Adrenal gland (tissue), 9 donors: ENCODE measurements at regions not wholly inside any gene's neighbourhood (a gene's known extent, or its start where the extent isn't known, plus 50 kb on each side); places are given as distances from the start of the nearest gene placed in this dataset.

Experiments
- DNase-seq, 7 donors: peaks; one replicate each; pipeline ENCODE4 v3.0.0-alpha.2; 2019 to 2020
- H3K27ac ChIP-seq, 5 donors: fragments of 200-600 bp; sonication (generic) in 4 of 5; 1 replicate in 3 of 5; 2 replicates in 2 of 5; pipeline versions ENCODE4 v1.5.1 to v1.8.0; 2016 to 2020; ENCODE audit warnings: mild to moderate bottlenecking in 1 of 5
- H3K27me3 ChIP-seq: fragments of 200-600 bp; 2 replicates; pipeline ENCODE4 v1.8.0; 2021
- H3K36me3 ChIP-seq, 2 donors: fragments of 200-600 bp; replicated peaks in 1 of 2; 1 replicate in 1 of 2; 2 replicates in 1 of 2; pipeline versions ENCODE4 v1.5.1 to v1.8.0; 2018 to 2022
- H3K4me1 ChIP-seq, 2 donors: fragments of 200-600 bp; replicated peaks in 1 of 2; 1 replicate in 1 of 2; 2 replicates in 1 of 2; pipeline versions ENCODE4 v1.5.1 to v1.8.0; 2018 to 2021
- H3K4me3 ChIP-seq, 4 donors: fragments of 200-600 bp; sonication (generic) in 3 of 4; one replicate each; pipeline ENCODE4 v1.5.1; 2016 to 2018
- H3K9me3 ChIP-seq, 3 donors: fragments of 200-600 bp; sonication (generic) in 1 of 3; replicated peaks in 1 of 3; 1 replicate in 2 of 3; 2 replicates in 1 of 3; pipeline versions ENCODE4 v1.5.1 to v1.8.0; 2016 to 2021
- POLR2A ChIP-seq, 2 donors: fragments of 450-650 bp; IDR thresholded peaks; one replicate each; pipeline ENCODE4 v1.6.1; 2017; ENCODE audit warnings: antibody characterized with exemption in 2 of 2, mild to moderate bottlenecking in 2 of 2, moderate library complexity in 1 of 2
- WGBS, 4 donors: extraction: QIAGEN DNeasy Blood & Tissue Kit in 2 of 4; methylation state at CpG; one replicate each; pipeline versions ENCODE4 v1.1.5 to v1.1.7; 2013 to 2017; 5-methylcytosine and 5-hydroxymethylcytosine counted together
- intact Hi-C, 2 donors: fragments of 100-400 bp; cut with DNase I; formaldehyde crosslinking; loops; one replicate each; pipeline versions ENCODE4 v1.14.1 to v1.15.0; 2022 to 2023
- TF ChIP-seq, protein P1 (sequence below), 6 experiments: fragments of 450-650 bp in 4 of 6; fragments of 200-600 bp in 2 of 6; sonication (generic) in 1 of 6; IDR thresholded peaks; 1 replicate in 5 of 6; 2 replicates in 1 of 6; pipeline versions ENCODE4 v1.5.1 to v1.8.0; 2016 to 2021; ENCODE audit warnings: antibody characterized with exemption in 6 of 6, mild to moderate bottlenecking in 2 of 6, moderate library complexity in 1 of 6
- donor health status: healthy with polysubstance abuse.
- donor health status: Bipolar disorder and iron deficiency.
- donor health status: DM: yes; HTN: yes; CAD: no.
- donor health status: DM: no; HTN: no; CAD: no.
- donor health status: DM: no; HTN: no; CAD: no.

DNA sequence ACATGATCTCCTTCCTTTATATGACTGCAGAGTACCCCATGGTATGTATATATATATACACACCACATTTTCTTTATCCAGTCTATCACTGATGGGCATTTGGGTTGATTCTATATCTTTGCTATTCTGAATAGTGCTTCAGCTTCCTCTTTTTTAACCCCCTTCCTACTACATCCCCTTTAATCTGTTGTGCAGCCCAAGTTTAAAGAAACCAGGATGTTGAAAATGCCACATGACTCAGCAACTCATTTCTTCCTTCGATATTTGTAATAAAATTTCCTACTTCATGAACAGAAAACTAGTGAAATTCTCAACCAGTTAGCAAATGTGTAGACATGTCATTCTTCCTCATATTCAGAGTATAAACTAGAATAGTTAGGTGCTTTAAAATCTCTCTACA is 1245.7 kb upstream of the SORCS1 start:
- intact Hi-C loops: no loop called here
- TF ChIP-seq POLR2A (IDR thresholded peaks at IDR 0.05): no peak
- TF ChIP-seq, protein P1, sequence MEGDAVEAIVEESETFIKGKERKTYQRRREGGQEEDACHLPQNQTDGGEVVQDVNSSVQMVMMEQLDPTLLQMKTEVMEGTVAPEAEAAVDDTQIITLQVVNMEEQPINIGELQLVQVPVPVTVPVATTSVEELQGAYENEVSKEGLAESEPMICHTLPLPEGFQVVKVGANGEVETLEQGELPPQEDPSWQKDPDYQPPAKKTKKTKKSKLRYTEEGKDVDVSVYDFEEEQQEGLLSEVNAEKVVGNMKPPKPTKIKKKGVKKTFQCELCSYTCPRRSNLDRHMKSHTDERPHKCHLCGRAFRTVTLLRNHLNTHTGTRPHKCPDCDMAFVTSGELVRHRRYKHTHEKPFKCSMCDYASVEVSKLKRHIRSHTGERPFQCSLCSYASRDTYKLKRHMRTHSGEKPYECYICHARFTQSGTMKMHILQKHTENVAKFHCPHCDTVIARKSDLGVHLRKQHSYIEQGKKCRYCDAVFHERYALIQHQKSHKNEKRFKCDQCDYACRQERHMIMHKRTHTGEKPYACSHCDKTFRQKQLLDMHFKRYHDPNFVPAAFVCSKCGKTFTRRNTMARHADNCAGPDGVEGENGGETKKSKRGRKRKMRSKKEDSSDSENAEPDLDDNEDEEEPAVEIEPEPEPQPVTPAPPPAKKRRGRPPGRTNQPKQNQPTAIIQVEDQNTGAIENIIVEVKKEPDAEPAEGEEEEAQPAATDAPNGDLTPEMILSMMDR (IDR thresholded peaks at IDR 0.05): no peak
- Histone ChIP-seq H3K27ac (no peak overlapping the region), H3K9me3 (peaks cover 0 to 5% (median 0%) of the 10 kb centered on the region in 3 donors), H3K4me1 (no peaks in the 10 kb centered on the region), H3K27me3 (no peaks in the 10 kb centered on the region), H3K4me3 (no peak overlapping the region), H3K36me3 (no peaks in the 10 kb centered on the region)
- DNase-seq: no peak
- 58 to 80% (median 65%) methylated on average over 1 of the region's 1 CpG for WGBS, 4 donors

DNA sequence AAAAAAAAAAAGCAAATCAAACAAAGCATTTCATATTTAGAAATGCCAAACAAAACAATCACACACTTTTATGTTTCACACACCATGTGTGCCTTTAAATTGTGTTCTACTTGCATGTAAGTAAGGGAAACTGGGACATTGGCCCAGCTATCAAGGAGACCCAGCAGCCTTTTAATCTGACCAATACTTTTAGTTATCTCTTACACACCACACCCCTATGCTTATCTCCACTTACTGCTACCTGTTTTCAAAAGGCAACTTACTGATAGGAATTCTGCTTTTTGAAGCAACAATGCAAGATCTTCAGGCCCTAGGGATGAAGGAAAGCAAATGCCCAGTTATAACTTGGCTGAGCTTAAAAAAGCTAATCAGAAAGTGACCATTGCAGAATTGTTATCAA is 1244.8 kb upstream of the SORCS1 start:
- H3K27ac ChIP-seq: no peak overlapping the region
- H3K36me3 ChIP-seq: no peaks in the 10 kb centered on the region
- TF ChIP-seq, protein P1 (IDR thresholded peaks at IDR 0.05): no peak
- no peak for TF ChIP-seq POLR2A (IDR thresholded peaks at IDR 0.05)
- intact Hi-C loops: no loop called here
- no peak for DNase-seq
- H3K4me3 ChIP-seq: no peak overlapping the region
- H3K4me1 ChIP-seq: no peaks in the 10 kb centered on the region
- peaks cover 0 to 5% (median 0%) of the 10 kb centered on the region in 3 donors for H3K9me3 ChIP-seq
- no peaks in the 10 kb centered on the region for H3K27me3 ChIP-seq

DNA sequence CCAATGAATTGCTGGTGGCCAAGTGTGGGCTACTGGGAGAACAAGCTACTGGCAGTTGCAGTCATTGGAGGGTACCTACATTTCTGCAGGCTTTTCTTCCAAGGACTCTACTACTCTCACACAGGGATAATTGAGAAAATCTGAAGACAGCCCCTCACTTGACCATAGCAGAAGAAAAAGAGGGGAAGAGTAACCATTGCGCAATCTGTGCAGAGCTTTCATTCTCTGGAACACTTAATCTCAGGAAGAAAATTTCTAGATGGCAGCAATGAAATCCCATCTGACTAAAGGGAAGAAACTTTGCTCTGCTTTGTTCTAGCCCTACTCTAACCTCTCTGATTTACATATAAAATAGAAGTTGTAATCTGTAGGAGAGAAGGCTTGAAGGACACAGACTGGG is 1239.6 kb upstream of the SORCS1 start:
- no peaks in the 10 kb centered on the region for H3K4me1 ChIP-seq
- H3K27me3 ChIP-seq: no peaks in the 10 kb centered on the region
- no peaks in the 10 kb centered on the region for H3K36me3 ChIP-seq
- H3K4me3 ChIP-seq: no peak overlapping the region
- H3K27ac ChIP-seq: no peak overlapping the region
- TF ChIP-seq, protein P1 (IDR thresholded peaks at IDR 0.05): no peak
- no peak for TF ChIP-seq POLR2A (IDR thresholded peaks at IDR 0.05)
- peaks cover 0 to 5% (median 0%) of the 10 kb centered on the region in 3 donors for H3K9me3 ChIP-seq
- DNase-seq: no peak
- WGBS, 4 donors: 95 to 97% (median 96%) methylated on average over 1 of the region's 1 CpG
- intact Hi-C loops: no loop called here

DNA sequence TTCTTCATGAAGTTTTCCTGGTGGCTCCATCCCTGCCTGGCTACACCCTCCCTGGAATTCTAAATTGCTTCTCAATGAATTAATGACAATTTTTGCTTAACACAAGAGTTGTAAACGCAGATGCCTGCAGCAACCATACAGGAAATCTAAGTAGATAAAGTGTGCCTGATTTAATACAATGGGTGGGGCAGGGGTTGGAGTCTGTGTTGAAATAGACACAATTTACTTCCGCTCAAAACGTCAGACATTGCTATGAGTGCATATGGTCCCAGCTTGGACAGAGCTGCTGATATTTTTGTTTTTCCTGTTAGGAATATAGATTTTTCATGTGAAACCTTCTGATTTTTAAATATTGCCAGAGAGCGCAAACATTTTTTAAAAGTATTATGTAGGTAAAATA is 1235.0 kb upstream of the SORCS1 start:
- Histone ChIP-seq H3K27ac (no peak overlapping the region), H3K27me3 (no peaks in the 10 kb centered on the region), H3K36me3 (no peaks in the 10 kb centered on the region), H3K9me3 (no peaks in the 10 kb centered on the region), H3K4me1 (no peaks in the 10 kb centered on the region), H3K4me3 (no peak overlapping the region)
- TF ChIP-seq, protein P1 (IDR thresholded peaks at IDR 0.05): no peak
- TF ChIP-seq POLR2A (IDR thresholded peaks at IDR 0.05): no peak
- intact Hi-C loops: no loop called here
- no peak for DNase-seq
- WGBS, 4 donors: 64 to 74% (median 71%) methylated on average over 4 of the region's 4 CpGs
